ENCODE measurements at regions not wholly inside any gene's neighbourhood (a gene's known extent, or its start where the extent isn't known, plus 50 kb on each side); places are given as distances from the start of the nearest gene placed in this dataset.

GRCh38 chr4:66602622-66603021, 932.3 kb upstream of the EPHA5 start:
- TF ChIP-seq TCF12 (IDR thresholded peaks at IDR 0.05; ENCODE audit: low read depth) (no peak), ZBTB7A (IDR thresholded peaks at IDR 0.05; ENCODE audit: low read depth) (no peak), RAD21 (IDR thresholded peaks at IDR 0.05; ENCODE audit: low read depth) (no peak), YY1 (IDR thresholded peaks at IDR 0.05; ENCODE audit: low read depth) (no peak), TEAD4 (IDR thresholded peaks at IDR 0.05) (no peak), TAF1 (IDR thresholded peaks at IDR 0.05; ENCODE audit: low read depth) (no peak), FOXM1 (IDR thresholded peaks at IDR 0.05; ENCODE audit: borderline replicate concordance, low read depth) (no peak), USF1 (IDR thresholded peaks at IDR 0.05) (no peak), CREB1 (IDR thresholded peaks at IDR 0.05; ENCODE audit: low read depth) (no peak), EGR1 (IDR thresholded peaks at IDR 0.05) (no peak), EP300 (IDR thresholded peaks at IDR 0.05; ENCODE audit: borderline replicate concordance) (no peak), REST (IDR thresholded peaks at IDR 0.05; ENCODE audit: low read depth) (no peak), NFIC (IDR thresholded peaks at IDR 0.05) (no peak), MAX (IDR thresholded peaks at IDR 0.05) (no peak), CEBPB (IDR thresholded peaks at IDR 0.05) (no peak)

GRCh38 chr4:66591968-66592367, 921.7 kb upstream of the EPHA5 start:
- no peak for TF ChIP-seq NFIC (IDR thresholded peaks at IDR 0.05)
- no peak for TF ChIP-seq MAX (IDR thresholded peaks at IDR 0.05)
- no peak for TF ChIP-seq USF1 (IDR thresholded peaks at IDR 0.05)
- no peak for TF ChIP-seq RAD21 (IDR thresholded peaks at IDR 0.05; ENCODE audit: low read depth)
- TF ChIP-seq FOXM1 (IDR thresholded peaks at IDR 0.05; ENCODE audit: borderline replicate concordance, low read depth), result no peak
- no peak for TF ChIP-seq ZBTB7A (IDR thresholded peaks at IDR 0.05; ENCODE audit: low read depth)

- TF ChIP-seq EP300 (IDR thresholded peaks at IDR 0.05; ENCODE audit: borderline replicate concordance) (no peak), REST (IDR thresholded peaks at IDR 0.05; ENCODE audit: low read depth) (no peak), CEBPB (IDR thresholded peaks at IDR 0.05) (no peak), USF1 (IDR thresholded peaks at IDR 0.05) (no peak), ZBTB7A (IDR thresholded peaks at IDR 0.05; ENCODE audit: low read depth) (no peak), NFIC (IDR thresholded peaks at IDR 0.05) (no peak), EGR1 (IDR thresholded peaks at IDR 0.05) (no peak)
Measured at GRCh38 chr4:66590488-66591215, 920.4 kb upstream of the EPHA5 start.

GRCh38 chr4:66589183-66589582, 918.9 kb upstream of the EPHA5 start:
- TF ChIP-seq EP300 (IDR thresholded peaks at IDR 0.05; ENCODE audit: borderline replicate concordance) (no peak), FOXM1 (IDR thresholded peaks at IDR 0.05; ENCODE audit: borderline replicate concordance, low read depth) (no peak), TAF1 (IDR thresholded peaks at IDR 0.05; ENCODE audit: low read depth) (no peak), NFIC (IDR thresholded peaks at IDR 0.05) (no peak), USF1 (IDR thresholded peaks at IDR 0.05) (no peak), ZBTB7A (IDR thresholded peaks at IDR 0.05; ENCODE audit: low read depth) (no peak), YY1 (IDR thresholded peaks at IDR 0.05; ENCODE audit: low read depth) (no peak), EGR1 (IDR thresholded peaks at IDR 0.05) (no peak), CEBPB (IDR thresholded peaks at IDR 0.05) (no peak), MAX (IDR thresholded peaks at IDR 0.05) (no peak), RAD21 (IDR thresholded peaks at IDR 0.05; ENCODE audit: low read depth) (no peak), CREB1 (IDR thresholded peaks at IDR 0.05; ENCODE audit: low read depth) (no peak), REST (IDR thresholded peaks at IDR 0.05; ENCODE audit: low read depth) (no peak), TEAD4 (IDR thresholded peaks at IDR 0.05) (no peak), TCF12 (IDR thresholded peaks at IDR 0.05; ENCODE audit: low read depth) (no peak)
